Endometrium (tissue), 2 donors: ENCODE measurements at regions not wholly inside any gene's neighbourhood (a gene's known extent, or its start where the extent isn't known, plus 50 kb on each side); places are given as distances from the start of the nearest gene placed in this dataset.
"Not testable (repeated sequence)": the region's sequence is repeated elsewhere in the genome, so short reads cannot be mapped to it uniquely, and the experiment has no call there.

Experiments used
- FAIRE-seq: peaks from 2 replicates; lab custom pipeline; 2012; peaks lifted over from hg19 to GRCh38; lab: Jason Lieb, UNC
- donor health status: control.
- donor health status: control.

DNA sequence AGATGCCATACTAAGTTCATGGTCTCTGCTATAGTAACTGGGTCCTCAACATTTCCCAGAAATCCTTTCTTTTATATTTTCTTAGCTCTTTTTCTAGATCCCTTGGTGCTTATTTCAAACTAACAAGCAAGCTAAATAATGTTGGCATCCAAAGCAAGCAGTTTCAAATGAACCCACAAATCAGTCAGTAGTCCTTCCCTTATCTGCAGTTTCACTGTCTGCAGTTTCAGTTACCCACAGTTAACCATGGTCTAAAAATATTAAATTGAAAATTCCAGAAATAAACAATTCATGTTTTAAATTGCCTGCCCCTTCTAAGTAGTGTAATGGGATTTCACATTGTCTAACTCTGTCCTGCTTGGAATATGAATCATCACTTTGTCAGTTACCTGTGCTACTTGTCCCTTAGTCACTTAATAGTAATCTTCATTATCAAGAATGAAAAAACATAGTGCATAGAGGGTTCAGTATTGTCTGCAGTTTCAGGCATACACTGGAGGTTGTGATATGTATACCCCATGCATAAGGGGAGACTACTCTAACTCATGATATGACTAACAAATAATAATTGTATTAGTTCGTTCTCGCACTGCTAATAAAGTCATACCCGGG, 633.7 kb downstream of the MECOM start:
- FAIRE-seq: no peak

DNA sequence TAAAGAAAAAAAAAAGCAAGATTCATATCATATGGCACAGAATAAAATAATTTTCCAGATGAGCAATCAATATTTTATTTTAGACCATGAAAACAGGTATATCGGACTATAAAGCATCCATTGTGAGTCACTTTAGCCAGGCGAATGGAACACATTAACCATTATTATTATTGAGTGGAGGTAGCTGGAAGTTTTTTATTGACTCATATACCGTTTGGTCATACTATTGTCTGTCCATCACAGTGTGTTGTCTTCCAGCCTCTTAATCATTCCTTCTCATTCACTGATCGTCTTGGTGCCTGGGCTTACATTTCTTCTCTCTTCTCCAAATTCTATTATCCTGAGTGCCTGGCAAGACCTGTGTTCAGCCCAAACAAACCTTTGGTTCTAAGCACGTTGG, 634.8 kb downstream of the MECOM start:
- no peak for FAIRE-seq

DNA sequence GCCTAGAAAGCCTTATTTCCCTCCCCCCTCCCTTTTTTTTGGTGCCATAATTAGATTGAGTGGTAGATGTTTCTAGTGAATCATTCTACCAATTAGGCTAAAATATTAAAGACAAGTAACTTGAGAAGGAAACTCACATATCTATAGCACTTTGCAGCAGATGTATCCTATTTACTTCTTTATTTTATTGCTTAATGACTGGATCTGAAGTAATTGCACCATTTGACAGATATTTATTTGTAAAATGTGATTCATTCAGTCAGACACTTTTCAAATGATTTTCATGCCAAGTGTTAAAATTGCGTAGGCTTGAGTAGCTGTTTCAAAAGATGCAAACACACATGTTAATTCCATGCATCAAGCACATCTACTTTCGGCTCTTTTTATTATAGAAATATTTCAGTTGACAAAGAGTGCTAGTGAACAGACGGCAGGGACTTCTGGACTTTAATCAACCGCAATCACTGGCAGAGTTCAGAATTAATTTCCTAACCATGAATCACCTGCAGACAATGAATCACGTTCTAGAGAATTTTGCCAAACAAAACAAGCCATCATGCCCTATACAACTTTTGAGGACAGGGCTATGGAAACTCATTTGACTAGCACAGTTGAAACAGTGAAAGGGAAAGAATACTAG, 636.8 kb downstream of the MECOM start:
- FAIRE-seq: no peak

DNA sequence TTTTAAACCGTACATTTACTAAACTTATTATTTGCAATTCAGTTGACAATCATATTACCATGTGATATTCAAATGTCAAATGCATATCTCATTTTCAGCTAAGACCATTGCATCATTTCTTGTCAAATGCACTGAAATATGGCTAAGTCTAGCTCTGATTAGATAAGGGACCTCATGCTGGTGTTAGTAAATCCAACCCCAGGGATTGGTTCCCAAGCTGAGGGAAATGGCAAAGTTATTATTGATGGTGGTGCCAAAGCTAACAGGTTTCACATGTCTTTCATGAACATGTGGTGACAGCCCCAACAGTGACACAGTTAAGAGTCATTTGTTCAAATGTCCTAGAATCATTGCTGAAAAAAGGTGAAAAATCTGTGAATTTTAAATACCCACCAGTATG, 641.1 kb downstream of the MECOM start:
- FAIRE-seq: no peak

GRCh38 chr3:169020371-169020770, 643.1 kb downstream of the MECOM start:
- no peak for FAIRE-seq

GRCh38 chr3:169009453-169009852, 654.1 kb downstream of the MECOM start:
- no peak for FAIRE-seq

GRCh38 chr3:169008776-169009358, 654.6 kb downstream of the MECOM start:
- FAIRE-seq: no peak

DNA sequence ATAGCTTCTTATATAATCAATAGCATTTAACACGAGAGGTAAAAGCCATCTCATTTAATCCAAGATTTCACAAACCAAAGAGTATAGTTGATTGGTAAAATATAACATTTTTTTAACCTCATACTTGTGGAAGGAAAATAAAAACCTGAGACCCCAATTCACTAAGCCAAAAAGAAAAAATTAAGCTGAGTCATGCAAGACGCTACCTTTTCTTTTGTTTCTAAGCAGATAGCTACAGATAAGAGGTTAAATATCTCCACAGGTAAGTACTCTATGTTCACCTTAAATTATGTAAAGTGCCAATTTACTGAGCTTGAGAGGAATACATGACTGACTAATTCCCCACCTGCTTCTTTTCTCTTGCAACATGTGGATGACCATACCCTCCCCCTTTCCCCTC, 656.4 kb downstream of the MECOM start:
- FAIRE-seq: no peak

DNA sequence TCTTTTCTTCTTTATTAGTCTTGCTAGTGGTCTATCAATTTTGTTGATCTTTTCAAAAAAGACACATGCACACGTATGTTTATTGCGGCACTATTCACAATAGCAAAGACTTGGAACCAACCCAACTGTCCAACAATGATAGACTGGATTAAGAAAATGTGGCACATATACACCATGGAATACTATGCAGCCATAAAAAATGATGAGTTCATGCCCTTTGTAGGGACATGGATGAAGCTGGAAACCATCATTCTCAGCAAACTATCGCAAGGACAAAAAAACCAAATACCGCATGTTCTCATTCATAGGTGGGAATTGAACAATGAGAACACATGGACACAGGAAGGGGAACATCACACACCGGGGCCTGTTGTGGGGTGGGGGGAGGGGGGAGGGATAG, 657.1 kb downstream of the MECOM start:
- not testable (repeated sequence) for FAIRE-seq

DNA sequence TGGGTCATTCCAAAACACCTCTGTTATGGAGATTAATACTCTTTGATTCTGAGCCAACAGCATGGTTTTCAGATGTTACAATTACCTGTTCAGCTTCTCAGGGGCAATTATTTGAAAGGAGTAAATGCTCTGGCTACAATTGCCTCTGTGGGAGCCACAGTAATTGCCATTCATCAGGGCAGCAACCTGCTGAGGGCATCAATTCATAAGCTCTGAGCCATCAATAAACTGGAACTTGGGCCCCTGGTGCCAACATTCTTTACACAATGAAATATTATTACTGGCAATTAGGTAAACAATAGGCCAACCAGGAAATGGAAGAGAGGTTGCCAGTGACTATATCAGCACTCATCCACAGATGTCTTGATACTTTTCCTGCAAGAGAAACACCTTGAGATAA, 660.8 kb downstream of the MECOM start:
- peak; percentile 45 for FAIRE-seq

DNA sequence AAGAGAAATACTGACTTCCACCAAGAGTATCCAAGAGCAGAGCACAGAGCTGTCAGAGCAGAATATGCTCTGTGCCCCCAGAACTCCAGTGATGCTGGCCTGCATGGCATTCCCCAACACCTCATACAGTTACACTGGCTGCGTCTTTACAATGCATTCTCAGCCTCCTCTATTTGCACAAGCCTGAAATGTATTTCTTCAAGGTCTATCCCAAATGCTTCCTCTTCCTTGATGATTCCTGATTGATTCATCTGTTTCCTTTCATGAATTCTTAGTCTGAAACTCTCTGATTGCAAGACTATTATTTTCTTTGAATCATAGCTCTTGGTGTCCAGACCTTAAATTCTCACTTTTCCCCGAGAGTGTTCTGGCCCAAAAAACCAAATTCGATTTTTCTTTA, 664.7 kb downstream of the MECOM start:
- FAIRE-seq: no peak

DNA sequence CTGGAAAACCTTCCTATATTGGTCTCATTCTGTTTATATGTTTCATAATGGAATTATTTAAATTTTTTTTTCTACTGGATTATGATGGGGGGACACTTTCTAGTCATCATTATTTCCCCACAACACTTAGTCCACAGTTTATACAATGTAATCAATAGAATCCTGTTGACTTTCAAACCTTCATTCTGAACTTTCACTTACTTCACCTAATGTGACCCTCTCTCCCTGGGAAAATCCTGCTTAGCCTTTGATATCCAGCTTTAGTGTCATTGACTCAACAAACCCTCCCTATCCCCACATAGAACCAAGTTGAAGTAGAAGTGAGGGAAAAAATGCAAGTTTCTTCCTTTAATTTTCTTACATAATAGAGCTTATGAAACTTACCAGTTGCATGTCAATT, 666.0 kb downstream of the MECOM start:
- no peak for FAIRE-seq

DNA sequence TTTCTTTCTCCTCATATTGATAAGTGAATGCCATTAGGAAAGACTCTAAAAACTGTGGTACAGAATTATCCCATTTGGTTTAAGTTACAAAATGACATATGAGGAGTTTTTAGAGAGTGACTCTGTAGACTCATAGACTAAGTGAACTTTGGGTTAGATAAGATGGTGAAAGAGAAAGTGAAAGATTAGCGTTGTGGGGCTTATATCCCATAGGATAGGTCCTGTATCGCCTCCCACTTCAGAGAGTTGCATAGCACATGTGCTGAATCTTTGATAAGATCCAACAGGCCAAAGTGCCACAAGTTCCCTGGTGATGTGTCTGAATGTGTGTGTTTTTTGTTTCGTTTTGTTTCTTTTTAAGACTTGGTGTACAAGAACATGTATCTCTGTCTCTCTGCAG, 666.9 kb downstream of the MECOM start:
- no peak for FAIRE-seq

DNA sequence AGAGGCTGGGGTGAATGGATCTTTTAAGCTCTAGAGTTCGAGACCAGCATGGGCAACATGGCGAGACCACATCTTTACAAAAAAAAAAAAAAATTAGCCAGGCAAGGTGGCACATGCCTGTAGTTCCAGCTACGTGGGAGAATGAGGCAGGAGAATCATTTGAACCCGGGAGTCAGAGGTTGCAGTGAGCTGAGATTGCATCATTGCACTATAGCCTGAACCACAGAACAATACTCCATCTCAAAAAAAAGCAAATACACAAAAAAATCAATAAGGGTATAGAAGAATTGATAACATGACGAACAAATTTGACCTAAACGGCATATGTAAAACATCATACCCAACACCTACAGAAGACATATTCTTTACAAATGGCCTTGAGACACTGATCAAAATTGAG, 668.4 kb downstream of the MECOM start:
- no peak for FAIRE-seq

DNA sequence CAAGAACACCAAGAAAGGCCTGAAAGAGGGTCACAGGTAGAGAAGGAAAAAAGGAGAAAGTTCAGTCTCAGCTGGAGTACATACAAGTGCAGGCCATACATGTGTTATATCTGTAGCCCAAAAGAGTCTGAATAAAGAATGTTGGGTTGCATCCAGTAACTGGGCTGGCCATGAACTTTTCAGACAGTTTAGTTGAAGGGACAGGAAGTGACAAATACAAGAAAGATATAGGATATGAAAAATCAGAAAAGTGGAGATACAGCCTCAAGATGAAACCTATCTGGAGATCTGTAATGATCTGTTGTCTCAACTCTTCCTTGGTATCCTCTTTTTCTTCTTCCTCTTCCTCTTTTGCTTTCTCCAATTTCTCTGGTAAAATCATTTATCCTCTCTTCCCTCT, 671.7 kb downstream of the MECOM start:
- FAIRE-seq: no peak

- no peak for FAIRE-seq
These were observed 672.9 kb downstream of the MECOM start for GRCh38 chr3:168990621-168991020.

GRCh38 chr3:168990134-168990533, 673.4 kb downstream of the MECOM start:
- no peak for FAIRE-seq

- no peak for FAIRE-seq
These were observed 674.1 kb downstream of the MECOM start for GRCh38 chr3:168989396-168989795.

DNA sequence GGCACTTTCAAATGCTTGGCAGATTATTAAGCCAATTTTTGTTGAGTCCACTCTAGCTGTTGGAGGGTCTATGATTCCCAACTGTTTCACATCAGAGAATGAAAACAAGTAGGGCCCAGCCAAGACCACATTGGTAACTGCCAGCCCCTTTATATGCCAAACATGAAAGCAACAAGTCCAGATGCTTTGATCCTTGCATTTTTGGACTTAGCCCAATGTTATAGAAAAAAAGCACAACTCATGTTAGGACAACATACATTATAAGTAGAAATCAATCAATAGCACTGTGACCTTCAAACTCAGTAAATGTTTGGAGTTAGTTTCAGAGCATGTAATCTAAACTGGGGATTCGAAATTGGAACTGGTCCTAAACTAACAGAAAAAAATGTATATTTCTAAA, 674.7 kb downstream of the MECOM start:
- FAIRE-seq: no peak

DNA sequence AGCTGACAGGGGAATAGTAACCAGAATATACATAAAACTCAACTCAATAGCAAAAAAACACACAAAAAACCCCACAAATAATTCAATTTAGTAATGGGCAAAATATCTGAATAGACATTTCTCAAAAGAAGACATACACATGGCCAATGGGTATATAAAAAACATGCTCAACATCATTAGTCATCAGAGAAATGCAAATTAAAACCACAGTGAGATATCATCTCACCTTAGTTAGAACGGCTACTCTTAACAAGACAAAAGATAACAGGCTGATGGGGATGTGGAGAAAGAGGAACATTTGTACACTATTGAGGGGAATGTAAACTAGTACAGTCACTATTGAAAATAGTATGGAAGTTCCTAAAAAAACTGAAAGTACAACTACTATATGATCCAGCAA, 678.6 kb downstream of the MECOM start:
- FAIRE-seq: no peak

DNA sequence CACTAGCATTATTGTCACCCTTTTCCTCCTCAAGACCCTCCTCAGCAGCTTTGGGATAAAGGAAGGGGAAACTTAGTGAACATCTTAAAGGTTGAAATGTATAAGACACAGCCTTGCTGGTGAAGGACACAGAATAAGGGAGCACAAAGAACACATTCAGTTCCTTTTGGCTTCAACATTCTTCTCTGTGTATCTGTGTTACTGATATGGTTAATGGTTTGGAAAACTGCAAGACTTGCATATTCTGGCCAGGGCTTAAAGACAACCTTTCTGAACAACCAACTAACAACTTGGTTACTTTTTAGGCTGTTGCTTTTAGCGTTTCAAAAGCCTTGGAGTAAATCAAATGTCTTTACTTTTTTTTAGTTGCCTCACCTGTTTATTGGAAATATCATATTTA, 680.5 kb downstream of the MECOM start:
- FAIRE-seq: no peak

- no peak for FAIRE-seq
These were observed 682.1 kb downstream of the MECOM start for GRCh38 chr3:168981396-168981795.

DNA sequence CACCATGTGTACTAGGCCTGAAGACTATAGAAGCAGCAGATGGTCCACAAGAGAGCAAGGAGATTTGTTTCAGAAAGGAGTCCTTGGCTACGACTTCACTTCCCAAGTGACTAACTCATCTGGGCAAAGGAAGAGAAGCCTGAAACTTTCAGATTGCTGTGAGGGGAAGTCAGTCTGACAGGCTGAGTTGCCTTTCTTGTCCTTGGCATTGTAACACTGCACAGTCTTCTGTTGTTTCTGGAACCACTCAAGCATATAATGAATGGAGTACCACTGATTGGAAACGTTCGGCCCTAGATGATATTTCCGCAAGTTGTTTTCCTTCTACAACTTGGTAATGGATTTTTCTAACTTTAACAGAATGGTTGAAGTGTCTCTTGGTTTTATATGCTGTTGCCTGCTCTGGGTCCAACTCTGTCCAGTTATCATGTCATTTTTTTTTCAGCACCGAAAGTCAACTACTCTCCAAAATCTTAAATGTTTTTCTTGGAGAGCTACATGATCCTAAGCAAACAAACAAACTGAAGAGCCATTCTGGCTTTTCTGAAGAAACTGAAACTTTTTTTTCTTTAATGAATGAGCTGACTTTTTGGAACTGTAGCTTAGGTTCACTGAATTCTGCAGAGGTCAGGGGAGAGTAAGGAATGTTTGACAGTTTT, 685.7 kb downstream of the MECOM start:
- FAIRE-seq: no peak

DNA sequence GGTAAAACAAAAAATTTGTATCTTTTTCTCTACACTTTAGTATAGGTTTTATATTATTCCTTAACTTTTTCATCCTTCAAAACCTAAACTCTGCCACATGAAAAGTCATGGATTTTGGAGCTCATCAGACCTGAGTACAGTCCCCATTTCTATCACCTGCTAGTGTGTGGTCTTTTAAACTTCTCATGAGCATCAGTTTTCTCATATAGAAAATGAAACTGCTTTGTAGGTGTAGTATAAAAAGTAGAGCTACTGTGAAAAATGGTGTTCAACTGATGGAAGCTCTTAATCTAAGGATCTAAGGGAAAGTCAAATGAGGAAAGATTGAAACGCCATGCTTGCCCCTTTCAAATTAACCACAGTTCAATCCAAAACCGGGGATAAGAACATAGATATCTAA, 686.5 kb downstream of the MECOM start:
- no peak for FAIRE-seq
